IPS-18c (cell line): ENCODE measurements at regions not wholly inside any gene's neighbourhood (a gene's known extent, or its start where the extent isn't known, plus 50 kb on each side); places are given as distances from the start of the nearest gene placed in this dataset.

Source experiments
- H3K4me3 ChIP-seq: 2 replicates; pipeline ENCODE4 v1.7.0; 2013; ENCODE audit warnings: low read depth, mild to moderate bottlenecking, low read length, moderate library complexity; ENCODE audit not compliant: insufficient read depth
- H3K9me3 ChIP-seq: one replicate; pipeline ENCODE4 v1.6.1; 2013; ENCODE audit warnings: mild to moderate bottlenecking, low read length, moderate library complexity; ENCODE audit not compliant: control insufficient read depth, insufficient read depth

GRCh38 chr3:166472015-166472414 is 634.8 kb upstream of the BCHE start:
- Histone ChIP-seq H3K4me3 (no peak overlapping the region), H3K9me3 (no peaks in the 10 kb centered on the region)

GRCh38 chr3:166471074-166471767 is 634.0 kb upstream of the BCHE start:
- Histone ChIP-seq H3K9me3 (no peaks in the 10 kb centered on the region), H3K4me3 (no peak overlapping the region)

- Histone ChIP-seq H3K9me3 (no peaks in the 10 kb centered on the region), H3K4me3 (no peak overlapping the region)
Measured at GRCh38 chr3:166462891-166463470, 625.8 kb upstream of the BCHE start.

GRCh38 chr3:166461626-166462025 is 624.4 kb upstream of the BCHE start:
- no peaks in the 10 kb centered on the region for H3K9me3 ChIP-seq
- H3K4me3 ChIP-seq: no peak overlapping the region

GRCh38 chr3:166457382-166457781 is 620.2 kb upstream of the BCHE start:
- Histone ChIP-seq H3K9me3 (no peaks in the 10 kb centered on the region), H3K4me3 (no peak overlapping the region)

- Histone ChIP-seq H3K9me3 (no peaks in the 10 kb centered on the region), H3K4me3 (no peak overlapping the region)
Measured at GRCh38 chr3:166456286-166456685, 619.1 kb upstream of the BCHE start.

- Histone ChIP-seq H3K4me3 (no peak overlapping the region), H3K9me3 (no peaks in the 10 kb centered on the region)
Measured at GRCh38 chr3:166455744-166456143, 618.5 kb upstream of the BCHE start.

GRCh38 chr3:166453478-166453877 is 616.3 kb upstream of the BCHE start:
- no peaks in the 10 kb centered on the region for H3K9me3 ChIP-seq
- no peak overlapping the region for H3K4me3 ChIP-seq

GRCh38 chr3:166451997-166452396 is 614.8 kb upstream of the BCHE start:
- H3K4me3 ChIP-seq: no peak overlapping the region
- no peaks in the 10 kb centered on the region for H3K9me3 ChIP-seq

- no peaks in the 10 kb centered on the region for H3K9me3 ChIP-seq
- no peak overlapping the region for H3K4me3 ChIP-seq
Measured at GRCh38 chr3:166447513-166447912, 610.3 kb upstream of the BCHE start.

- H3K4me3 ChIP-seq: no peak overlapping the region
- H3K9me3 ChIP-seq: no peaks in the 10 kb centered on the region
Measured at GRCh38 chr3:166446986-166447385, 609.8 kb upstream of the BCHE start.

- H3K9me3 ChIP-seq: no peaks in the 10 kb centered on the region
- H3K4me3 ChIP-seq: no peak overlapping the region
Measured at GRCh38 chr3:166446291-166446690, 609.1 kb upstream of the BCHE start.

- Histone ChIP-seq H3K9me3 (no peaks in the 10 kb centered on the region), H3K4me3 (no peak overlapping the region)
Measured at GRCh38 chr3:166445865-166446264, 608.6 kb upstream of the BCHE start.

- Histone ChIP-seq H3K9me3 (no peaks in the 10 kb centered on the region), H3K4me3 (no peak overlapping the region)
Measured at GRCh38 chr3:166444756-166445155, 607.5 kb upstream of the BCHE start.

- Histone ChIP-seq H3K4me3 (no peak overlapping the region), H3K9me3 (no peaks in the 10 kb centered on the region)
Measured at GRCh38 chr3:166444336-166444735, 607.1 kb upstream of the BCHE start.

- H3K4me3 ChIP-seq: no peak overlapping the region
- no peaks in the 10 kb centered on the region for H3K9me3 ChIP-seq
Measured at GRCh38 chr3:166435469-166436057, 598.3 kb upstream of the BCHE start.

GRCh38 chr3:166433060-166433459 is 595.8 kb upstream of the BCHE start:
- Histone ChIP-seq H3K9me3 (no peaks in the 10 kb centered on the region), H3K4me3 (no peak overlapping the region)

GRCh38 chr3:166425900-166426611 is 588.8 kb upstream of the BCHE start:
- Histone ChIP-seq H3K4me3 (no peak overlapping the region), H3K9me3 (no peaks in the 10 kb centered on the region)
